GM18951 (cell line): ENCODE measurements at regions not wholly inside any gene's neighbourhood (a gene's known extent, or its start where the extent isn't known, plus 50 kb on each side); places are given as distances from the start of the nearest gene placed in this dataset.

Experiments used
- POLR2A ChIP-seq: IDR thresholded peaks from 4 replicates; pipeline ENCODE4 v1.6.1; 2011; ENCODE audit warnings: mild to moderate bottlenecking; ENCODE audit not compliant: insufficient read length, insufficient read depth; ENCODE audit errors: extremely low read depth
- in situ Hi-C: fragments of 300-500 bp; cut with MboI; formaldehyde crosslinking; loops from one replicate; pipeline ENCODE4 v1.12.0; 2022; ENCODE audit warnings: low sequenced_read_pairs, mixed read lengths, inconsistent platforms; ENCODE audit not compliant: unreplicated experiment

DNA sequence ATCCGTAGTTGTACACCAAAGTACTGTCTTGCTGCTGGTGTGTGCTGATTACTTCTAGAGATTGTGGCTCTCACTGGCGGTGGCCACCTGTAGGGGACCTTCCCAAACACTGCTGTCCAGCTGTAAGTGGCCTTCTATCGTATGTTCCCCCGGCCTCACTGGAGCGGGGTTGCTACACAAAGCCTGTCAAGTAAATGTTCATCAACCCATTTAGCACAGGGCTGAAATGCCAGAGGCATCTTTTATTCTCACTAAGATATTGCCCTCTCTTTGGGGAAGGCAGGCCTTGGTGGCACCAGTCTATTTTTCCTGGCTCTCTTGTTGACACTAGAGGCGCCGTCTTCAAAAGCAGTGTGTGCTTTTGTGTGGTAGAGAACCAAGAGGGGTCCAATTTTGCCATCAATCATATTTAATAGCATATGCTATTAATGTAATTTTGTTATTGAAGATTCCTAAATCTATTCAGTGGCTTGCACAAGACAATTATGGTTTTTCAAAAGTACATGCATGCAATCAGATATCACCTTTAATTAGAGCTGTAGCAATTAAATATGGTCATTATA is 514.4 kb upstream of the SALL1 start:
- in situ Hi-C loops = no loop called here
- TF ChIP-seq POLR2A = no peak

DNA sequence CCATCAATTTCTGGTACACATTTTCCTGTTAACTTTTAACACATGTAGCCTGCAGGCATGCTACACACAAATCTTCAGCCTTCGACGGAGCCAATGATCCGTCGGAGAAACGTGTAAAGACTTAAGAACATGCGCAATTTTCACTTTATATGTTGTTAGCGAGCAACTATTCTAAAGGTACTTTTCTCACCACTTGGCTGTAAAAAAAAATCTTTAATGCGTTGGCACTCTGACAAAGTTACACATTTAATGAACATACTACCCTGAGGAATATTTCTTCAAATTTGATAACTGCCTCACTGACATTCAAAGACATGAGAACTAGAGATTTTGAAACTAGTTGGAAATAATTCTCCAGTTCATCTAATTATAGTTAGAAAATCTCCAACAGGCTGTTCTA is 507.5 kb upstream of the SALL1 start:
- no peak for TF ChIP-seq POLR2A
- in situ Hi-C loops = no loop called here

- no peak for TF ChIP-seq POLR2A
- in situ Hi-C loops = no loop called here
Measured at GRCh38 chr16:51657848-51658247, 506.8 kb upstream of the SALL1 start.

- in situ Hi-C loops = no loop called here
Measured at GRCh38 chr16:51655249-51655648, 504.2 kb upstream of the SALL1 start.

DNA sequence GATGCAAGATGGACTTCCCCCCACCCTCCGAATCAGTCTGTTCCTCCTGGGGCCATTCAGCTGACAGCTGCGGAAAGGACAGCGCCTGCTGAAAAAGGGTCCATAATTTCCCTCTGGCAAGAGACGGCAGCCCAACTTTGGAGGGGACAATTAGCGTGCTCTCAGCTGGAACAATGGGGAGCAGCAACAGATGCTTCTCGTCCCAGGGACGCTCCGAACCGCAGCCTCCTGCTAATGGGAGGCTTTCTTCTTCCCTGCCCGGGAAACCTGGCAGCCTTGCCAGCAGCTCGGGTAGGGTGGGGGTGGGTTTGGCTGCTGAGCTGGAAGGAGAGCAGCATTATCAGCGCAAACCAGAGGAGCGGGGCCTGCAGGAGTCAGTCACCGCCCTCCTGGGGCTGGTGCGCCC is 500.0 kb upstream of the SALL1 start:
- TF ChIP-seq POLR2A = no peak
- in situ Hi-C loops = no loop called here

More at GRCh38 chr16:51655249-51655648, 504.2 kb upstream of the SALL1 start:
- no peak for TF ChIP-seq POLR2A

- no peak for TF ChIP-seq POLR2A
- in situ Hi-C loops = no loop called here
Measured at GRCh38 chr16:51649631-51650030, 498.6 kb upstream of the SALL1 start.

DNA sequence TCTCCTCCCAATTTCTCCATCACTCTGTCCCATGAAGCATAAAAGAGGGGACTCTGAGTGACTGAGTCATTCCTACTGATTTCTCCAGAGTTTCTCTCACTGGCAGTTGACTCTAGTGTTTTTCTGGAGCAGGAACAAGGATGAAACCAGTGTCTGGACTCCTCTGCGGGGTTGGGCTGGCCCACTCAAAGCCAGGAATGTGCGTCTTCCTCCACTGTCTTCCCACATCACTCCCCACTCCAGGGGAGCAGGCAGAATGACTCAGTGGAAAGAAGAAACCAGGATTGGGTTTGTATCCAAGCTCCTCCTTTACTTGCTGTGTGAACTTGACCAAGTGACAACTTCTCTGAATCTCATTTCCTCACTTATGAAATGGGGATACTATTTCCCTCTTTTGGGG is 497.5 kb upstream of the SALL1 start:
- in situ Hi-C loops = no loop called here
- no peak for TF ChIP-seq POLR2A

GRCh38 chr16:51641191-51641765 is 490.2 kb upstream of the SALL1 start:
- no peak for TF ChIP-seq POLR2A
- in situ Hi-C loops = no loop called here

DNA sequence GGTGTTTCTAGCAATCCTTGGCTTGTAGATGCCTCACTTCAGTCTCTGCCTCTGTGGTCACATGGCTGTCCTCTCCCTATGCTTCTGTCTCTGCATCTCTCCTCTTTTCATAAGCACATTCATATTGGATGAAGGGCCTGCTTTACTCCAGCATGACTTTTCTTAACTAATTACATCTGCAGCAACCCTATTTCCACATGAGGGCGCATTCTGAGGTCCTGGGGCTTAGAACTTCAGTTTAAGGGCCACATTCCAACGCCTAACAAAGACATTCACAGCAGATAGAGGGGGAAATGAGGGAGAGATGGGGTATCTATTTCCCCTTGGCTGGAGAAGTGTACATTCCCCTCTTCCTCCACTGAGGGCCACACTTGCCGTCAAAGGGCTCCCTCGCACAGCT is 489.1 kb upstream of the SALL1 start:
- TF ChIP-seq POLR2A = no peak
- in situ Hi-C loops = no loop called here

DNA sequence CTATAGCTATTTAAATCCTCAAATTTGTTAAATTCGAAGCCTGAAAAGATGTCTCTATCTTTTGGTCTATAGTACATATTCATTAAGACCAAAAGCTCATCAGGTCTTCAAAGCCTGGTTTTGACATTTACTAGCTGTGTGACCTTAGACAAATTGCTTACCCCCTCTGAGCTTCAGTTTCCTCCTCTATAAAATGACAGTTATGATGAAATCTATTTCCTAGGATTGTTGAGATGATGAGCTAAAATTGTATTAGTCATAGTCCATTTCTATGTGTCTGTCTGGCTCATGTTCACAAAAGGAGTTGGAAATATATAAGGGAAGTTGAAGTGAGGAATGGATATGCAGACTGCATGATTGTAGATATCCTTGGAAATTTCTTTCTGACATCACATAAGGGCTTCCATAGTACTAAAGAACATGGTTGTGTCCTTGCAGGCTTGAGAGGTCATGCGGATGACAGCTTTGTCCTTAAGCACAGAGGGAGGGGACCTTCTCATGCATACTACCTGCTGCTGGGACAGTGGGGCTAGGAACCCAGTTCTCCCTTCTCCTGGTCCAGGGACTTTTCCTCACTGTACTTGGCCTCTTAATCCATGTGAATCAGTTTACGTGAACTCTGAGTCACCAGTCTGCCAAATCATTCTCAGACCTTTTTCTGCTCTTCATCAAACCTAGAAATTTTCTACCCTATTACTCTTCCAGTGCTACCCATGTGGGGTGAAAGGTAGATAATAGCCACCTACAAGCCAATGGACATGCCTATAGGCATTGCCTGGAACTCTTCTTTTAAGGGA is 487.5 kb upstream of the SALL1 start:
- no peak for TF ChIP-seq POLR2A

DNA sequence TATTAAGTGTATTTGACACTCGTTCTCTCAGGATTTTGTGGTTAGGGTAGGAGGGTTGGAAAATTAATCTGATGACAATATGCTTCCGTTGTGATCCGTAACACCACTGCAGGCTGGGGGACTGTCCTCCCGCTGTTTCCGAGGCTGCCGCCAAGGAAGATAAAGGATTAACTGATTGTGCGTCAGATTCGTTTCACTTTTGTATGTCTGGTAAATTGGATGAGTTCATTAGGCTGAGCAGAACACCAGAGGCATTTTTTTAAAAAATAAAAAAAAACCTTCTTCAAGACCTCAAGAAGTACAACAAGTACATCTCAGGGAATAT is 486.7 kb upstream of the SALL1 start:
- no peak for TF ChIP-seq POLR2A
- in situ Hi-C loops = no loop called here

More for the DNA sequence above, 487.5 kb upstream of the SALL1 start:
- in situ Hi-C loops = no loop called here

DNA sequence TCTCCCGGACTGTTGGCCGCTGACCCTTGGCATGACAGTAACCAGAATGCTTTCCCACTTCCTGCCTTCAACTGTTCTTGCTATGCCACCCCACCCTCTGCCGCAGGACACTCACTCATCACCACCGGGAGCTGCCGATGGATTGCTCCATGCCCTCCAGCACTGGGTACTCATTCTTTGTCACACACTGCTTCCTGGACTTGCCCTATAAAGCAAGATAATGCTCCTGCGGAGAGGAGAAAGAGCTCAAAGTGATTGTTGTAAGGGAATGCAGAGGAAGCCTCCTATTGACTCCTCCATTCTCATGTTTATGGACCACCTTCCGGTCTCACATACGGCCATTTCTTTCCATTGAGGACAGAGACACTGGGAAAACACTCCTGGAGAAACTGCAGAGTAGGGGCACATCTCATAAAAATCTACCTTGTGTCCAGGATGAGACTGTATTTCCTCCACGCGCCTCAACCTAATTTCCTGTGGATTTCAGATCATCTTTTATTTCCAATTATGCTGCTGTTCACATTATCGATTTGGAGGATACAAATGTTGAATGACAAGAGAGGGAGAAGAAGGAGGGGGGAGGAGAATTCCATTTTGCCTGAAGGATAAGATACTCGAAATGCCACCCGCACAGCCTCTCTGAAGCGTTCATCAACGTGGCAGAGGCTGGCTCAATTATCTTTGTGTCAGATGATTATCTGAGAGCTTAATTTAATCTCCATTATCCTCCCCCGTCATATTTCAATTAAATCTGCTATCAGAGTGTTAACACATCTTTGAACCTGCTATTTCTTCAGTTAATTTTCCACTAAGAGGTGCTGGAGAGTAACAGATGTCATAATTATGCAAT is 486.1 kb upstream of the SALL1 start:
- in situ Hi-C loops = no loop called here
- TF ChIP-seq POLR2A = no peak

DNA sequence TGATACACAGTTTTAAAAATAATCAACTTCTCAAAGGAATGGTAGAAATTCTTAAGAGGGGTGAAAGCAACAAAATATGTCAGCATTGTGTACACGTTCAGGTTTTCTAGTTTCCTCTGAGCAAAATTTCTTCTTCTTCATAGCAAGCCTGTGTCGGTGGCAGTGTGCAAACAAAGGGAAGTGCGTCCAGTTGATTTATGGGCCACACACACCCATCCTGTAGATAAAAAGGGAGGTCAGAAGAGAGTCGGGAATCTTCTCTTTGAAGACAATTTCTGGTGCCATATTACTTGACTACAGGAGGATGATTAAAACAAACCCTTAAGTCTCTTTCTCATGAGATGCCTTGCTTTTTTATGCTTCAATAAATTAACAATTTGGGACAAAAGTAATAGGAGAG is 484.1 kb upstream of the SALL1 start:
- in situ Hi-C loops = no loop called here

More for the DNA sequence above, 484.1 kb upstream of the SALL1 start:
- no peak for TF ChIP-seq POLR2A
